ENCODE measurements at regions not wholly inside any gene's neighbourhood (a gene's known extent, or its start where the extent isn't known, plus 50 kb on each side); places are given as distances from the start of the nearest gene placed in this dataset.
A peak's percentile ranks its signal among the peaks of the same experiment; 100 is the strongest.

DNA sequence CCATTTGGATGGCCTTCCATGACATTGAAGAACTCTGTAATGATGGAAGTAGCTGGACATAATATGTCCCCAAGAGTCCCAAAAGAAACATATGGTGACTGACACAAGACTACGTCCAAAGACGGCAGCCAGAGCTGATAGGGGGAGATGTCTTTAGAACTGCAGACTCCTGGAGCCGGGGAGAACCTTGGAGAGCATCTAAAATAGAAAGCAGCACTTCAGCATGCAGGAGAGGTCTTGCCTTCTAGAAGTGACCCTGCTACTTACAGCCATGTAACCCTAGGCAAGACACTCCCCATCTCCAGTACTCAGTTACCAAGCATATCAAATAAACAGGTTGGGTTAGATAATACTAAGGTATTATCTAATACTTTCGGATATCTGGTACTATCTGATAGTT is 143.8 kb upstream of the BCL6 start:
- Histone ChIP-seq H3K27ac (ENCODE audit: low read depth in 1 of 2, low read length in 2 of 2) (no peak overlapping the region), H3K4me3 (ENCODE audit: low read depth in 1 of 3, low read length in 3 of 3) (no peak overlapping the region), H3K27me3 (ENCODE audit: control insufficient read depth in 4 of 4, insufficient read depth in 4 of 4, low read length in 3 of 4) (no peaks in the 10 kb centered on the region), H3K36me3 (ENCODE audit: control insufficient read depth in 4 of 4, insufficient read depth in 3 of 4, low read depth in 1 of 4, low read length in 3 of 4) (no peaks in the 10 kb centered on the region), H3K4me1 (ENCODE audit: control insufficient read depth in 4 of 4, insufficient read depth in 4 of 4, low read length in 3 of 4) (peaks cover 2 to 12% (median 10%) of the 10 kb centered on the region in 4 donors), H3K9ac (ENCODE audit: low read depth in 1 of 2, low read length in 2 of 2) (no peak overlapping the region), H3K9me3 (ENCODE audit: control insufficient read depth in 4 of 4, low read length in 3 of 4) (no peaks in the 10 kb centered on the region)
- no peak for TF ChIP-seq RXRA (IDR thresholded peaks at IDR 0.05)
- TF ChIP-seq TAF1 (conservative IDR thresholded peaks at IDR 0.05) = no peak
- no peak for TF ChIP-seq JUND (IDR thresholded peaks at IDR 0.05)
- TF ChIP-seq GABPA (IDR thresholded peaks at IDR 0.05 in 1 of 2, conservative IDR thresholded peaks at IDR 0.05 in 1 of 2) = no peak
- TF ChIP-seq FOXA2 (IDR thresholded peaks at IDR 0.05) = no peak
- TF ChIP-seq, protein P1, sequence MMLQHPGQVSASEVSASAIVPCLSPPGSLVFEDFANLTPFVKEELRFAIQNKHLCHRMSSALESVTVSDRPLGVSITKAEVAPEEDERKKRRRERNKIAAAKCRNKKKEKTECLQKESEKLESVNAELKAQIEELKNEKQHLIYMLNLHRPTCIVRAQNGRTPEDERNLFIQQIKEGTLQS (IDR thresholded peaks at IDR 0.05) = no peak
- no peak for TF ChIP-seq YY1 (IDR thresholded peaks at IDR 0.05)
- TF ChIP-seq, protein P2, sequence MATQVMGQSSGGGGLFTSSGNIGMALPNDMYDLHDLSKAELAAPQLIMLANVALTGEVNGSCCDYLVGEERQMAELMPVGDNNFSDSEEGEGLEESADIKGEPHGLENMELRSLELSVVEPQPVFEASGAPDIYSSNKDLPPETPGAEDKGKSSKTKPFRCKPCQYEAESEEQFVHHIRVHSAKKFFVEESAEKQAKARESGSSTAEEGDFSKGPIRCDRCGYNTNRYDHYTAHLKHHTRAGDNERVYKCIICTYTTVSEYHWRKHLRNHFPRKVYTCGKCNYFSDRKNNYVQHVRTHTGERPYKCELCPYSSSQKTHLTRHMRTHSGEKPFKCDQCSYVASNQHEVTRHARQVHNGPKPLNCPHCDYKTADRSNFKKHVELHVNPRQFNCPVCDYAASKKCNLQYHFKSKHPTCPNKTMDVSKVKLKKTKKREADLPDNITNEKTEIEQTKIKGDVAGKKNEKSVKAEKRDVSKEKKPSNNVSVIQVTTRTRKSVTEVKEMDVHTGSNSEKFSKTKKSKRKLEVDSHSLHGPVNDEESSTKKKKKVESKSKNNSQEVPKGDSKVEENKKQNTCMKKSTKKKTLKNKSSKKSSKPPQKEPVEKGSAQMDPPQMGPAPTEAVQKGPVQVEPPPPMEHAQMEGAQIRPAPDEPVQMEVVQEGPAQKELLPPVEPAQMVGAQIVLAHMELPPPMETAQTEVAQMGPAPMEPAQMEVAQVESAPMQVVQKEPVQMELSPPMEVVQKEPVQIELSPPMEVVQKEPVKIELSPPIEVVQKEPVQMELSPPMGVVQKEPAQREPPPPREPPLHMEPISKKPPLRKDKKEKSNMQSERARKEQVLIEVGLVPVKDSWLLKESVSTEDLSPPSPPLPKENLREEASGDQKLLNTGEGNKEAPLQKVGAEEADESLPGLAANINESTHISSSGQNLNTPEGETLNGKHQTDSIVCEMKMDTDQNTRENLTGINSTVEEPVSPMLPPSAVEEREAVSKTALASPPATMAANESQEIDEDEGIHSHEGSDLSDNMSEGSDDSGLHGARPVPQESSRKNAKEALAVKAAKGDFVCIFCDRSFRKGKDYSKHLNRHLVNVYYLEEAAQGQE (IDR thresholded peaks at IDR 0.05) = no peak
- no peak for TF ChIP-seq HNF4A (conservative IDR thresholded peaks at IDR 0.05)
- TF ChIP-seq RAD21 (IDR thresholded peaks at IDR 0.05) = no peak
- no peak for TF ChIP-seq EGR1 (IDR thresholded peaks at IDR 0.05; ENCODE audit: low read depth in 2 of 2)
- TF ChIP-seq, protein P3, sequence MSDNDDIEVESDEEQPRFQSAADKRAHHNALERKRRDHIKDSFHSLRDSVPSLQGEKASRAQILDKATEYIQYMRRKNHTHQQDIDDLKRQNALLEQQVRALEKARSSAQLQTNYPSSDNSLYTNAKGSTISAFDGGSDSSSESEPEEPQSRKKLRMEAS (IDR thresholded peaks at IDR 0.05) = no peak
- no peak for DNase-seq (ENCODE audit: low spot score)
- WGBS = 90% methylated on average over 4 of the region's 4 CpGs

DNA sequence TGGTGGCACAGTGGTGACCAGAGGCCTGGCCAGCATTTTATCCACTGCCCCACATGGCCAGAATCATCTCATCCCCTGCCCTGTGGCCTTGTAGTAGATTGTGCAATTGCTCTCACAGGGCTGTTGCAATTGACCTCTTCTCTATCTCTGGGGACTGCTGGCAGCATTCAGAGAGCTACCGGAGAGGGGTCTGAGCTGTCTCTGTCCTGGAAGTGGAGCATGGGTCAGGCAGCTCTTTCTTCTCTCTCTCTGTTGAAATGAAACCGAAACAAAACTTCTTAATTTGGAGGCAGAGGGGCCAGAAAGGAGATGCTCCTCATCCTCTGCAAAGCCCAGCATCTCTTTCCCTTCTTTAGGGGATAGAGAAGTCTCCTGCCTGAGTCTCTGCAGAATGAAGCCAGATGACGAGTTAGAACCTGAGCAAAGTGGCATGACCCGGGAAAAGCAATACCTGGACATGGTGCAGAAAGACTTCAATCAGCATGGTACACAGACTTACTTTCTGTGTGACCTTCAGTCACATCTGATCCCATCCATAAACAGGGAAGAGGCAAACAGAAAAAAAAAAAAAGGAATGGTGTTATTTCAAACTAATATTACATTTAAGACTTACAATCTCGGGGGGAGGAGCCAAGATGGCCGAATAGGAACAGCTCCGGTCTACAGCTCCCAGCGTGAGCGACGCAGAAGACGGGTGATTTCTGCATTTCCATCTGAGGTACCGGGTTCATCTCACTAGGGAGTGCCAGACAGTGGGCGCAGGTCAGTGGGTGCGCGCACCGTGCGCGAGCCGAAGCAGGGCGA is 144.5 kb upstream of the BCL6 start:
- Histone ChIP-seq H3K9ac (ENCODE audit: low read depth in 1 of 2, low read length in 2 of 2) (no peak overlapping the region), H3K36me3 (ENCODE audit: control insufficient read depth in 4 of 4, insufficient read depth in 3 of 4, low read depth in 1 of 4, low read length in 3 of 4) (no peaks in the 10 kb centered on the region), H3K27me3 (ENCODE audit: control insufficient read depth in 4 of 4, insufficient read depth in 4 of 4, low read length in 3 of 4) (no peaks in the 10 kb centered on the region), H3K4me3 (ENCODE audit: low read depth in 1 of 3, low read length in 3 of 3) (peak overlapping the region in 2 of 3 donors; percentile 1 to 6), H3K27ac (ENCODE audit: low read depth in 1 of 2, low read length in 2 of 2) (peak overlapping the region; percentile 2 to 34), H3K4me1 (ENCODE audit: control insufficient read depth in 4 of 4, insufficient read depth in 4 of 4, low read length in 3 of 4) (peaks cover 2 to 12% (median 10%) of the 10 kb centered on the region in 4 donors), H3K9me3 (ENCODE audit: control insufficient read depth in 4 of 4, low read length in 3 of 4) (no peaks in the 10 kb centered on the region)
- WGBS = 76% methylated on average over 19 of the region's 20 CpGs
- DNase-seq (ENCODE audit: low spot score) = peak; percentile 42
- TF ChIP-seq HNF4A (conservative IDR thresholded peaks at IDR 0.05) = peak; percentile 72 to 79
- TF ChIP-seq FOXA1 (IDR thresholded peaks at IDR 0.05) = no peak
- no peak for TF ChIP-seq GABPA (IDR thresholded peaks at IDR 0.05 in 1 of 2, conservative IDR thresholded peaks at IDR 0.05 in 1 of 2)
- peak; percentile 80 for TF ChIP-seq NR2F2 (IDR thresholded peaks at IDR 0.05)
- peak in 1 of 2 donors; percentile 66 for TF ChIP-seq JUND (IDR thresholded peaks at IDR 0.05)
- peak; percentile 43 for TF ChIP-seq FOXA2 (IDR thresholded peaks at IDR 0.05)
- peak; percentile 62 to 70 for TF ChIP-seq RAD21 (IDR thresholded peaks at IDR 0.05)
- TF ChIP-seq, protein P1 (IDR thresholded peaks at IDR 0.05) = peak; percentile 26
- TF ChIP-seq, protein P4, sequence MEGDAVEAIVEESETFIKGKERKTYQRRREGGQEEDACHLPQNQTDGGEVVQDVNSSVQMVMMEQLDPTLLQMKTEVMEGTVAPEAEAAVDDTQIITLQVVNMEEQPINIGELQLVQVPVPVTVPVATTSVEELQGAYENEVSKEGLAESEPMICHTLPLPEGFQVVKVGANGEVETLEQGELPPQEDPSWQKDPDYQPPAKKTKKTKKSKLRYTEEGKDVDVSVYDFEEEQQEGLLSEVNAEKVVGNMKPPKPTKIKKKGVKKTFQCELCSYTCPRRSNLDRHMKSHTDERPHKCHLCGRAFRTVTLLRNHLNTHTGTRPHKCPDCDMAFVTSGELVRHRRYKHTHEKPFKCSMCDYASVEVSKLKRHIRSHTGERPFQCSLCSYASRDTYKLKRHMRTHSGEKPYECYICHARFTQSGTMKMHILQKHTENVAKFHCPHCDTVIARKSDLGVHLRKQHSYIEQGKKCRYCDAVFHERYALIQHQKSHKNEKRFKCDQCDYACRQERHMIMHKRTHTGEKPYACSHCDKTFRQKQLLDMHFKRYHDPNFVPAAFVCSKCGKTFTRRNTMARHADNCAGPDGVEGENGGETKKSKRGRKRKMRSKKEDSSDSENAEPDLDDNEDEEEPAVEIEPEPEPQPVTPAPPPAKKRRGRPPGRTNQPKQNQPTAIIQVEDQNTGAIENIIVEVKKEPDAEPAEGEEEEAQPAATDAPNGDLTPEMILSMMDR (IDR thresholded peaks at IDR 0.05; ENCODE audit: low read depth, low read length, missing input control) = no peak
- TF ChIP-seq, protein P5, sequence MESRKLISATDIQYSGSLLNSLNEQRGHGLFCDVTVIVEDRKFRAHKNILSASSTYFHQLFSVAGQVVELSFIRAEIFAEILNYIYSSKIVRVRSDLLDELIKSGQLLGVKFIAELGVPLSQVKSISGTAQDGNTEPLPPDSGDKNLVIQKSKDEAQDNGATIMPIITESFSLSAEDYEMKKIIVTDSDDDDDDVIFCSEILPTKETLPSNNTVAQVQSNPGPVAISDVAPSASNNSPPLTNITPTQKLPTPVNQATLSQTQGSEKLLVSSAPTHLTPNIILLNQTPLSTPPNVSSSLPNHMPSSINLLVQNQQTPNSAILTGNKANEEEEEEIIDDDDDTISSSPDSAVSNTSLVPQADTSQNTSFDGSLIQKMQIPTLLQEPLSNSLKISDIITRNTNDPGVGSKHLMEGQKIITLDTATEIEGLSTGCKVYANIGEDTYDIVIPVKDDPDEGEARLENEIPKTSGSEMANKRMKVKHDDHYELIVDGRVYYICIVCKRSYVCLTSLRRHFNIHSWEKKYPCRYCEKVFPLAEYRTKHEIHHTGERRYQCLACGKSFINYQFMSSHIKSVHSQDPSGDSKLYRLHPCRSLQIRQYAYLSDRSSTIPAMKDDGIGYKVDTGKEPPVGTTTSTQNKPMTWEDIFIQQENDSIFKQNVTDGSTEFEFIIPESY (IDR thresholded peaks at IDR 0.05) = peak; percentile 60
- TF ChIP-seq HNF4G (IDR thresholded peaks at IDR 0.05) = peak; percentile 46
- TF ChIP-seq, protein P3 (IDR thresholded peaks at IDR 0.05) = peak; percentile 89
- peak; percentile 7 to 40 for TF ChIP-seq EGR1 (IDR thresholded peaks at IDR 0.05; ENCODE audit: low read depth in 2 of 2)
- peak; percentile 61 for TF ChIP-seq SP1 (IDR thresholded peaks at IDR 0.05)
- TF ChIP-seq RXRA (IDR thresholded peaks at IDR 0.05) = peak; percentile 82 to 90
- TF ChIP-seq, protein P2 (IDR thresholded peaks at IDR 0.05) = peak; percentile 39

Data from liver (tissue), 8 donors.